ENCODE measurements at regions not wholly inside any gene's neighbourhood (a gene's known extent, or its start where the extent isn't known, plus 50 kb on each side); places are given as distances from the start of the nearest gene placed in this dataset.

GRCh38 chr11:109677876-109678275 is 255.9 kb downstream of the C11orf87 start:
- TF ChIP-seq CSRNP3 (CRISPR knock-in tag; IDR thresholded peaks at IDR 0.05) (no peak), RARB (CRISPR knock-in tag; IDR thresholded peaks at IDR 0.05) (no peak), PPARA (CRISPR knock-in tag; IDR thresholded peaks at IDR 0.05; ENCODE audit: borderline replicate concordance) (no peak), ZFP3 (CRISPR knock-in tag; IDR thresholded peaks at IDR 0.05) (no peak), GLIS3 (CRISPR knock-in tag; IDR thresholded peaks at IDR 0.05) (no peak), CREB5 (CRISPR knock-in tag; IDR thresholded peaks at IDR 0.05; ENCODE audit: low read depth) (no peak), OSR1 (CRISPR knock-in tag; IDR thresholded peaks at IDR 0.05) (no peak)
- TF ChIP-seq, protein P1, sequence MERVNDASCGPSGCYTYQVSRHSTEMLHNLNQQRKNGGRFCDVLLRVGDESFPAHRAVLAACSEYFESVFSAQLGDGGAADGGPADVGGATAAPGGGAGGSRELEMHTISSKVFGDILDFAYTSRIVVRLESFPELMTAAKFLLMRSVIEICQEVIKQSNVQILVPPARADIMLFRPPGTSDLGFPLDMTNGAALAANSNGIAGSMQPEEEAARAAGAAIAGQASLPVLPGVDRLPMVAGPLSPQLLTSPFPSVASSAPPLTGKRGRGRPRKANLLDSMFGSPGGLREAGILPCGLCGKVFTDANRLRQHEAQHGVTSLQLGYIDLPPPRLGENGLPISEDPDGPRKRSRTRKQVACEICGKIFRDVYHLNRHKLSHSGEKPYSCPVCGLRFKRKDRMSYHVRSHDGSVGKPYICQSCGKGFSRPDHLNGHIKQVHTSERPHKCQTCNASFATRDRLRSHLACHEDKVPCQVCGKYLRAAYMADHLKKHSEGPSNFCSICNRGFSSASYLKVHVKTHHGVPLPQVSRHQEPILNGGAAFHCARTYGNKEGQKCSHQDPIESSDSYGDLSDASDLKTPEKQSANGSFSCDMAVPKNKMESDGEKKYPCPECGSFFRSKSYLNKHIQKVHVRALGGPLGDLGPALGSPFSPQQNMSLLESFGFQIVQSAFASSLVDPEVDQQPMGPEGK (CRISPR knock-in tag; IDR thresholded peaks at IDR 0.05; ENCODE audit: borderline replicate concordance), result no peak
- TF ChIP-seq, protein P2, sequence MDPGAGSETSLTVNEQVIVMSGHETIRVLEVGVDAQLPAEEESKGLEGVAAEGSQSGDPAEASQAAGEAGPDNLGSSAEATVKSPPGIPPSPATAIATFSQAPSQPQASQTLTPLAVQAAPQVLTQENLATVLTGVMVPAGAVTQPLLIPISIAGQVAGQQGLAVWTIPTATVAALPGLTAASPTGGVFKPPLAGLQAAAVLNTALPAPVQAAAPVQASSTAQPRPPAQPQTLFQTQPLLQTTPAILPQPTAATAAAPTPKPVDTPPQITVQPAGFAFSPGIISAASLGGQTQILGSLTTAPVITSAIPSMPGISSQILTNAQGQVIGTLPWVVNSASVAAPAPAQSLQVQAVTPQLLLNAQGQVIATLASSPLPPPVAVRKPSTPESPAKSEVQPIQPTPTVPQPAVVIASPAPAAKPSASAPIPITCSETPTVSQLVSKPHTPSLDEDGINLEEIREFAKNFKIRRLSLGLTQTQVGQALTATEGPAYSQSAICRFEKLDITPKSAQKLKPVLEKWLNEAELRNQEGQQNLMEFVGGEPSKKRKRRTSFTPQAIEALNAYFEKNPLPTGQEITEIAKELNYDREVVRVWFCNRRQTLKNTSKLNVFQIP (CRISPR knock-in tag; IDR thresholded peaks at IDR 0.05; ENCODE audit: borderline replicate concordance, low read depth), result no peak
- TF ChIP-seq, protein P3, sequence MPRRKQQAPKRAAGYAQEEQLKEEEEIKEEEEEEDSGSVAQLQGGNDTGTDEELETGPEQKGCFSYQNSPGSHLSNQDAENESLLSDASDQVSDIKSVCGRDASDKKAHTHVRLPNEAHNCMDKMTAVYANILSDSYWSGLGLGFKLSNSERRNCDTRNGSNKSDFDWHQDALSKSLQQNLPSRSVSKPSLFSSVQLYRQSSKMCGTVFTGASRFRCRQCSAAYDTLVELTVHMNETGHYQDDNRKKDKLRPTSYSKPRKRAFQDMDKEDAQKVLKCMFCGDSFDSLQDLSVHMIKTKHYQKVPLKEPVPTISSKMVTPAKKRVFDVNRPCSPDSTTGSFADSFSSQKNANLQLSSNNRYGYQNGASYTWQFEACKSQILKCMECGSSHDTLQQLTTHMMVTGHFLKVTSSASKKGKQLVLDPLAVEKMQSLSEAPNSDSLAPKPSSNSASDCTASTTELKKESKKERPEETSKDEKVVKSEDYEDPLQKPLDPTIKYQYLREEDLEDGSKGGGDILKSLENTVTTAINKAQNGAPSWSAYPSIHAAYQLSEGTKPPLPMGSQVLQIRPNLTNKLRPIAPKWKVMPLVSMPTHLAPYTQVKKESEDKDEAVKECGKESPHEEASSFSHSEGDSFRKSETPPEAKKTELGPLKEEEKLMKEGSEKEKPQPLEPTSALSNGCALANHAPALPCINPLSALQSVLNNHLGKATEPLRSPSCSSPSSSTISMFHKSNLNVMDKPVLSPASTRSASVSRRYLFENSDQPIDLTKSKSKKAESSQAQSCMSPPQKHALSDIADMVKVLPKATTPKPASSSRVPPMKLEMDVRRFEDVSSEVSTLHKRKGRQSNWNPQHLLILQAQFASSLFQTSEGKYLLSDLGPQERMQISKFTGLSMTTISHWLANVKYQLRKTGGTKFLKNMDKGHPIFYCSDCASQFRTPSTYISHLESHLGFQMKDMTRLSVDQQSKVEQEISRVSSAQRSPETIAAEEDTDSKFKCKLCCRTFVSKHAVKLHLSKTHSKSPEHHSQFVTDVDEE (CRISPR knock-in tag; IDR thresholded peaks at IDR 0.05), result no peak

Data from SK-N-SH treated with all-trans-retinoic acid at 6 μM for 48 hours (cell line).